ENCODE measurements at regions not wholly inside any gene's neighbourhood (a gene's known extent, or its start where the extent isn't known, plus 50 kb on each side); places are given as distances from the start of the nearest gene placed in this dataset.

GRCh38 chr20:6530779-6531315 is 236.6 kb upstream of the BMP2 start:
- DNase-seq (ENCODE audit: low spot score) (no peak), ATAC-seq (no peak)
- Mint-ChIP-seq H3K27ac (no peak overlapping the region), H3K4me3 (no peak overlapping the region), H3K27me3 (ENCODE audit: low read depth) (no peaks in the 10 kb centered on the region), H3K36me3 (no peaks in the 10 kb centered on the region), H3K4me1 (peaks cover 8% of the 10 kb centered on the region), H3K9me3 (no peaks in the 10 kb centered on the region)
- TF ChIP-seq, protein P1, sequence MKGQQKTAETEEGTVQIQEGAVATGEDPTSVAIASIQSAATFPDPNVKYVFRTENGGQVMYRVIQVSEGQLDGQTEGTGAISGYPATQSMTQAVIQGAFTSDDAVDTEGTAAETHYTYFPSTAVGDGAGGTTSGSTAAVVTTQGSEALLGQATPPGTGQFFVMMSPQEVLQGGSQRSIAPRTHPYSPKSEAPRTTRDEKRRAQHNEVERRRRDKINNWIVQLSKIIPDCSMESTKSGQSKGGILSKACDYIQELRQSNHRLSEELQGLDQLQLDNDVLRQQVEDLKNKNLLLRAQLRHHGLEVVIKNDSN (CRISPR knock-in tag; IDR thresholded peaks at IDR 0.05) = no peak
- TF ChIP-seq GABPB1 (CRISPR knock-in tag; IDR thresholded peaks at IDR 0.05) (no peak), ZNF532 (CRISPR knock-in tag; IDR thresholded peaks at IDR 0.05; ENCODE audit: borderline replicate concordance) (no peak), ATF2 (CRISPR knock-in tag; IDR thresholded peaks at IDR 0.05; ENCODE audit: borderline replicate concordance, low read depth) (no peak), ARID4B (CRISPR knock-in tag; IDR thresholded peaks at IDR 0.05; ENCODE audit: borderline replicate concordance) (no peak), ZBTB43 (CRISPR knock-in tag; IDR thresholded peaks at IDR 0.05) (no peak), ZNF138 (CRISPR knock-in tag; conservative IDR thresholded peaks at IDR 0.05) (no peak), ZBTB21 (CRISPR knock-in tag; IDR thresholded peaks at IDR 0.05; ENCODE audit: borderline replicate concordance) (no peak), TEAD1 (CRISPR knock-in tag; IDR thresholded peaks at IDR 0.05) (no peak)
- TF ChIP-seq, protein P2, sequence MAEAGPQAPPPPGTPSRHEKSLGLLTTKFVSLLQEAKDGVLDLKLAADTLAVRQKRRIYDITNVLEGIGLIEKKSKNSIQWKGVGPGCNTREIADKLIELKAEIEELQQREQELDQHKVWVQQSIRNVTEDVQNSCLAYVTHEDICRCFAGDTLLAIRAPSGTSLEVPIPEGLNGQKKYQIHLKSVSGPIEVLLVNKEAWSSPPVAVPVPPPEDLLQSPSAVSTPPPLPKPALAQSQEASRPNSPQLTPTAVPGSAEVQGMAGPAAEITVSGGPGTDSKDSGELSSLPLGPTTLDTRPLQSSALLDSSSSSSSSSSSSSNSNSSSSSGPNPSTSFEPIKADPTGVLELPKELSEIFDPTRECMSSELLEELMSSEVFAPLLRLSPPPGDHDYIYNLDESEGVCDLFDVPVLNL (CRISPR knock-in tag; IDR thresholded peaks at IDR 0.05; ENCODE audit: borderline replicate concordance, low read depth) = no peak
- TF ChIP-seq, protein P3, sequence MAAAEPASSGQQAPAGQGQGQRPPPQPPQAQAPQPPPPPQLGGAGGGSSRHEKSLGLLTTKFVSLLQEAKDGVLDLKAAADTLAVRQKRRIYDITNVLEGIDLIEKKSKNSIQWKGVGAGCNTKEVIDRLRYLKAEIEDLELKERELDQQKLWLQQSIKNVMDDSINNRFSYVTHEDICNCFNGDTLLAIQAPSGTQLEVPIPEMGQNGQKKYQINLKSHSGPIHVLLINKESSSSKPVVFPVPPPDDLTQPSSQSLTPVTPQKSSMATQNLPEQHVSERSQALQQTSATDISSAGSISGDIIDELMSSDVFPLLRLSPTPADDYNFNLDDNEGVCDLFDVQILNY (CRISPR knock-in tag; IDR thresholded peaks at IDR 0.05) = no peak
- TF ChIP-seq, protein P4, sequence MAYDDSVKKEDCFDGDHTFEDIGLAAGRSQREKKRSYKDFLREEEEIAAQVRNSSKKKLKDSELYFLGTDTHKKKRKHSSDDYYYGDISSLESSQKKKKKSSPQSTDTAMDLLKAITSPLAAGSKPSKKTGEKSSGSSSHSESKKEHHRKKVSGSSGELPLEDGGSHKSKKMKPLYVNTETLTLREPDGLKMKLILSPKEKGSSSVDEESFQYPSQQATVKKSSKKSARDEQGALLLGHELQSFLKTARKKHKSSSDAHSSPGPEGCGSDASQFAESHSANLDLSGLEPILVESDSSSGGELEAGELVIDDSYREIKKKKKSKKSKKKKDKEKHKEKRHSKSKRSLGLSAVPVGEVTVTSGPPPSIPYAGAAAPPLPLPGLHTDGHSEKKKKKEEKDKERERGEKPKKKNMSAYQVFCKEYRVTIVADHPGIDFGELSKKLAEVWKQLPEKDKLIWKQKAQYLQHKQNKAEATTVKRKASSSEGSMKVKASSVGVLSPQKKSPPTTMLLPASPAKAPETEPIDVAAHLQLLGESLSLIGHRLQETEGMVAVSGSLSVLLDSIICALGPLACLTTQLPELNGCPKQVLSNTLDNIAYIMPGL (CRISPR knock-in tag; IDR thresholded peaks at IDR 0.05) = no peak
- ChIA-PET POLR2A (no interaction called here), CTCF (interaction anchor here (0.8 kb wide), 1 partner anchor 52 kb away, joined by 3 read pairs; no protein-coding TSS in a partner anchor)
